OCI-LY7 (cell line): ENCODE measurements at regions not wholly inside any gene's neighbourhood (a gene's known extent, or its start where the extent isn't known, plus 50 kb on each side); places are given as distances from the start of the nearest gene placed in this dataset.
"Not testable (repeated sequence)": the region's sequence is repeated elsewhere in the genome, so short reads cannot be mapped to it uniquely, and the experiment has no call there.

Experiments used
- CTCF ChIP-seq: fragments of 200-600 bp; sonication (generic); conservative IDR thresholded peaks from 2 replicates; pipeline ENCODE4 v1.5.1; 2014; ENCODE audit warnings: mild to moderate bottlenecking, antibody characterized with exemption, low read length, moderate library complexity, mixed read lengths
- EZH2phosphoT487 ChIP-seq: fragments of 200-600 bp; sonication (generic); IDR thresholded peaks from 2 replicates; pipeline ENCODE4 v1.6.1; 2018; ENCODE audit warnings: low read depth, borderline replicate concordance, mild to moderate bottlenecking, mixed run types, antibody characterized with exemption, low read length, moderate library complexity, mixed read lengths

GRCh38 chr18:10607332-10608248 lies 81.8 kb downstream of the NAPG start:
- not testable (repeated sequence) for TF ChIP-seq CTCF, EZH2phosphoT487
